GM23338 (cell line): ENCODE measurements at regions not wholly inside any gene's neighbourhood (a gene's known extent, or its start where the extent isn't known, plus 50 kb on each side); places are given as distances from the start of the nearest gene placed in this dataset.

Experiments
- ATAC-seq: fragments of 200-7000 bp; cut with Tn5 transposase; 3 replicates; pipeline ENCODE4 v1.9.1; 2020
- DNase-seq: peaks from one replicate; pipeline ENCODE4 v3.0.0-alpha.2; 2015; ENCODE audit warnings: low spot score
- H2AFZ ChIP-seq: fragments of 200-600 bp; sonication (generic); 2 replicates; pipeline ENCODE4 v1.8.0; 2016; ENCODE audit warnings: antibody characterized with exemption, mild to moderate bottlenecking, moderate library complexity
- H3F3A ChIP-seq: fragments of 200-600 bp; sonication (generic); replicated peaks from 2 replicates; pipeline ENCODE4 v1.8.0; 2017; ENCODE audit warnings: antibody characterized with exemption, mixed run types, low read depth
- H3K27ac ChIP-seq: fragments of 200-600 bp; sonication (generic); 2 replicates; pipeline ENCODE4 v1.6.1; 2016; ENCODE audit warnings: low read depth
- H3K27me3 ChIP-seq: fragments of 200-600 bp; sonication (generic); 2 replicates; pipeline ENCODE4 v1.8.0; 2016; ENCODE audit warnings: mild to moderate bottlenecking, mixed run types, moderate library complexity; ENCODE audit not compliant: insufficient read depth
- H3K36me3 ChIP-seq: fragments of 200-600 bp; sonication (generic); 2 replicates; pipeline ENCODE4 v1.8.0; 2016; ENCODE audit warnings: mild to moderate bottlenecking; ENCODE audit not compliant: insufficient read depth
- H3K4me1 ChIP-seq: fragments of 200-600 bp; sonication (generic); 2 replicates; pipeline ENCODE4 v1.8.0; 2016; ENCODE audit warnings: mild to moderate bottlenecking, moderate library complexity; ENCODE audit not compliant: insufficient read depth
- H3K4me2 ChIP-seq: fragments of 200-600 bp; sonication (generic); 2 replicates; pipeline ENCODE4 v1.7.1; 2017; ENCODE audit warnings: mixed run types
- H3K4me3 ChIP-seq: fragments of 200-600 bp; sonication (generic); 2 replicates; pipeline ENCODE4 v1.6.1; 2016; ENCODE audit warnings: mixed run types
- H3K79me2 ChIP-seq: fragments of 200-600 bp; sonication (generic); replicated peaks from 2 replicates; pipeline ENCODE4 v1.8.0; 2017; ENCODE audit warnings: mild to moderate bottlenecking; ENCODE audit not compliant: insufficient read depth
- H3K9me2 ChIP-seq: fragments of 200-600 bp; sonication (generic); 2 replicates; pipeline ENCODE4 v1.8.0; 2017; ENCODE audit not compliant: insufficient read depth
- H4K20me1 ChIP-seq: fragments of 200-600 bp; sonication (generic); replicated peaks from 2 replicates; pipeline ENCODE4 v1.8.0; 2017; ENCODE audit warnings: mild to moderate bottlenecking; ENCODE audit not compliant: insufficient read depth
- H3K27ac Mint-ChIP-seq: 2 replicates; pipeline ENCODE4 v1.8.0; 2020; ENCODE audit warnings: inconsistent platforms, mild to moderate bottlenecking, moderate library complexity, mixed read lengths
- H3K27me3 Mint-ChIP-seq: 3 replicates; pipeline ENCODE4 v1.8.0; 2022; ENCODE audit warnings: low read depth, mild to moderate bottlenecking, moderate library complexity, mixed read lengths, inconsistent platforms; ENCODE audit not compliant: insufficient read depth, poor library complexity
- H3K36me3 Mint-ChIP-seq: 3 replicates; pipeline ENCODE4 v1.8.0; 2021; ENCODE audit warnings: low read depth, mild to moderate bottlenecking, inconsistent platforms, moderate library complexity, mixed read lengths
- H3K4me1 Mint-ChIP-seq: 3 replicates; pipeline ENCODE4 v1.8.0; 2020; ENCODE audit warnings: mild to moderate bottlenecking, inconsistent platforms, mixed read lengths
- H3K4me3 Mint-ChIP-seq: 3 replicates; pipeline ENCODE4 v1.8.0; 2021; ENCODE audit warnings: moderate library complexity, mild to moderate bottlenecking, inconsistent platforms, mixed read lengths
- H3K9me3 Mint-ChIP-seq: 3 replicates; pipeline ENCODE4 v1.8.0; 2020; ENCODE audit warnings: moderate library complexity, mild to moderate bottlenecking, inconsistent platforms, mixed read lengths
- CTCF ChIP-seq, 2 experiments: fragments of 200-600 bp in 1 of 2; sonication (generic) in 1 of 2; conservative IDR thresholded peaks; 2 replicates each; pipeline versions ENCODE4 v1.5.1 to v1.6.1; 2016 to 2017; ENCODE audit warnings: antibody characterized with exemption in 2 of 2, low read depth in 2 of 2, mild to moderate bottlenecking in 2 of 2, moderate library complexity in 1 of 2
- ETS1 ChIP-seq: IDR thresholded peaks from 2 replicates; pipeline ENCODE4 v1.6.1; 2016; ENCODE audit warnings: antibody characterized with exemption
- EZH2 ChIP-seq: fragments of 200-600 bp; sonication (generic); IDR thresholded peaks from one replicate; pipeline ENCODE4 v1.8.0; 2017; ENCODE audit warnings: antibody characterized with exemption, mild to moderate bottlenecking, low read depth; ENCODE audit not compliant: unreplicated experiment
- EZH2phosphoT487 ChIP-seq: fragments of 200-600 bp; sonication (generic); IDR thresholded peaks from one replicate; pipeline ENCODE4 v1.8.1; 2018; ENCODE audit warnings: antibody characterized with exemption; ENCODE audit not compliant: unreplicated experiment
- POLR2AphosphoS5 ChIP-seq: IDR thresholded peaks from 2 replicates; pipeline ENCODE4 v1.6.1; 2016; ENCODE audit warnings: antibody characterized with exemption, low read depth
- REST ChIP-seq: IDR thresholded peaks from one replicate; pipeline ENCODE4 v1.6.1; 2018; ENCODE audit warnings: antibody characterized with exemption; ENCODE audit not compliant: unreplicated experiment
- STAT1 ChIP-seq: IDR thresholded peaks from one replicate; pipeline ENCODE4 v1.6.1; 2016; ENCODE audit warnings: antibody characterized with exemption; ENCODE audit not compliant: unreplicated experiment
- ZNF462 ChIP-seq: fragments of 250-450 bp; sonication (Bioruptor Pico); IDR thresholded peaks from 2 replicates; pipeline ENCODE4 v1.5.0; 2020; ENCODE audit warnings: mild to moderate bottlenecking, moderate library complexity

GRCh38 chr18:52136532-52136931 is 203.5 kb upstream of the DCC start (continued):
- TF ChIP-seq REST (no peak), EZH2phosphoT487 (no peak), ETS1 (no peak), STAT1 (no peak), POLR2AphosphoS5 (no peak), CTCF (conservative IDR thresholded peaks at IDR 0.05; ENCODE audit: low read depth in 2 of 2) (no peak), EZH2 (no peak)

- Mint-ChIP-seq H3K27ac (no peak overlapping the region), H3K9me3 (peaks cover 43% of the 10 kb centered on the region), H3K4me1 (no peaks in the 10 kb centered on the region), H3K4me3 (no peak overlapping the region), H3K27me3 (peaks cover 3% of the 10 kb centered on the region), H3K36me3 (peaks cover 29% of the 10 kb centered on the region)
- Histone ChIP-seq H3K4me3 (no peak overlapping the region), H3K4me1 (no peaks in the 10 kb centered on the region), H3K9me2 (0 out of 2 replicates have a peak, but pooled peaks cover 4% of the 10 kb centered on the region), H2AFZ (no peak overlapping the region), H3K79me2 (no peaks in the 10 kb centered on the region), H3K27ac (no peak overlapping the region), H3K4me2 (no peak overlapping the region), H3K27me3 (no peaks in the 10 kb centered on the region), H4K20me1 (no peaks in the 10 kb centered on the region), H3F3A (no peaks in the 10 kb centered on the region), H3K36me3 (no peaks in the 10 kb centered on the region)
- DNase-seq: no peak
- no peak for ATAC-seq
- TF ChIP-seq STAT1: no peak
- TF ChIP-seq ETS1: no peak
- TF ChIP-seq CTCF (conservative IDR thresholded peaks at IDR 0.05; ENCODE audit: low read depth in 2 of 2): no peak
- TF ChIP-seq ZNF462 (CRISPR knock-in tag): no peak
- TF ChIP-seq EZH2: no peak
These were observed 199.0 kb upstream of the DCC start for GRCh38 chr18:52140986-52141385.
